Duodenal mucosa (tissue), 2 donors: ENCODE measurements at regions not wholly inside any gene's neighbourhood (a gene's known extent, or its start where the extent isn't known, plus 50 kb on each side); places are given as distances from the start of the nearest gene placed in this dataset.

ENCODE experiments used
- H3K27ac ChIP-seq: one replicate; pipeline ENCODE4 v1.7.0; 2013; ENCODE audit warnings: low read depth, low read length
- H3K27me3 ChIP-seq, 2 donors: one replicate each; pipeline ENCODE4 v1.7.0; 2013; ENCODE audit warnings: low read length in 2 of 2, control low read depth in 1 of 2; ENCODE audit not compliant: insufficient read depth in 2 of 2, control insufficient read depth in 1 of 2
- H3K36me3 ChIP-seq, 2 donors: one replicate each; pipeline ENCODE4 v1.7.0; 2013; ENCODE audit warnings: low read length in 2 of 2, control low read depth in 1 of 2; ENCODE audit not compliant: insufficient read depth in 2 of 2, control insufficient read depth in 1 of 2
- H3K4me1 ChIP-seq, 2 donors: one replicate each; pipeline ENCODE4 v1.7.0; 2013; ENCODE audit warnings: low read length in 2 of 2, control low read depth in 1 of 2; ENCODE audit not compliant: insufficient read depth in 2 of 2, control insufficient read depth in 1 of 2
- H3K4me3 ChIP-seq, 2 donors: one replicate each; pipeline ENCODE4 v1.7.0; 2013; ENCODE audit warnings: low read length in 2 of 2, low read depth in 1 of 2
- H3K9ac ChIP-seq, 2 donors: one replicate each; pipeline ENCODE4 v1.7.0; 2013; ENCODE audit warnings: low read length in 2 of 2, low read depth in 1 of 2
- H3K9me3 ChIP-seq, 2 donors: one replicate each; pipeline ENCODE4 v1.7.0; 2013; ENCODE audit warnings: low read length in 2 of 2, control low read depth in 1 of 2; ENCODE audit not compliant: control insufficient read depth in 1 of 2

DNA sequence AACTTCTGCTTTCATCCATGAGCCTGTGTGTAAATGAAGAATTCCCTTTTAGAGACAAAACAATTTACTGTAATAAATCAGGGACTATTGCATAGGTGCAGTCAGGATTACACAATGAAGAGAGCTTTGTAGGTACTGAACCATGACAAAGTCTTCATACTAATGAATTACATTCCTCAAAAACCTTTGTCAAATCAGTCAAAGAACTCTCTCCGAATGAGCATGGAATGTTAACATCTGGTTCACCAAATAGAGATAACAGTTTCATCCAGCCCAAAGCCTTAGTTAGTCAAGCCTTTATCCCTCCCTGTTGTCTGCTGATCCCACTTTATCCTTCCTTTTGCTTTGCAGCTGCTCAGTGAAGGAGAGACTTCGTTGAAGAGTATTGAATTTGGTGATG, 62.9 kb upstream of the DMRTA1 start:
- Histone ChIP-seq H3K36me3 (no peaks in the 10 kb centered on the region), H3K9ac (no peak overlapping the region), H3K27me3 (no peaks in the 10 kb centered on the region), H3K27ac (no peak overlapping the region), H3K4me1 (no peaks in the 10 kb centered on the region), H3K9me3 (no peaks in the 10 kb centered on the region), H3K4me3 (no peak overlapping the region)

DNA sequence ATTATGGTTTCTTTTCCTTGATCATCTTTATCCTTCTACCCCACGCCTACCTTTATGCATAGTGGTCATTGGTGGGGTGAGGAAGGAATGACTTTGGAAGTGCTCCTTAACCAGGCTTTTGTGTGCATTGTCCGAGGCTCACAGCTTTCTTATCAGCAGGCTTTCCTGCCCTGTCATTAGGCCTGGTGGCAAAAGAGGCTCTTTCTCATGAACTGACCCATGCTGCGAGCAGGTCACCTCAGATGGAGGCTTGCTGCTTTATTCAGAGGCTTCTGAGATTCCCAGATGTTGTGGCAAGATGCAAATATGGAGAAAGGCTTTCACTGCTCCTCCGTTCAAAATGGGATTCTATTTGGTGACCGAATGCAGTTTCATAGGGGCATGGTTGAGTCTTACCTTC, 57.4 kb upstream of the DMRTA1 start:
- Histone ChIP-seq H3K36me3 (no peaks in the 10 kb centered on the region), H3K9ac (no peak overlapping the region), H3K4me1 (no peaks in the 10 kb centered on the region), H3K9me3 (no peaks in the 10 kb centered on the region), H3K4me3 (no peak overlapping the region), H3K27me3 (no peaks in the 10 kb centered on the region), H3K27ac (no peak overlapping the region)

DNA sequence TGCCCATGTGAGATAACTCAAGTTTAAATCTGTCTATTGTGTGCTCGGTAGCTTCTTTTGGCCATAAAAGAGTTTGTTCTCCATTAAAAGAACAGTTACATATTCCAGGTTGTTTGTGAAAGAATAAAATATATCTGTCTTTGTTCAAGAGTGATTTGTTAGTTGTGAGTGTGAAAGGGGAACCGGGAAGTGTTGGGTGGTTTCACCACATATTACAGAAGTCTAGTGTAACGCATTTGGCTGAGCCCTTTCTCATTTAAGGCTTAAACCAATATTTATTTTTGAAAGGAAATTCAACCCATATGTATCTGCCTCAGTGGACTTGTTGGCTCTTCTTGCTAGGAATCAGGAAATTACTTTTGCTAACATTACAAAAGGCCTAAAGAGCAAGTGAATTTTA, 54.1 kb upstream of the DMRTA1 start:
- no peaks in the 10 kb centered on the region for H3K9me3 ChIP-seq
- H3K9ac ChIP-seq: no peak overlapping the region
- H3K27me3 ChIP-seq: no peaks in the 10 kb centered on the region
- no peaks in the 10 kb centered on the region for H3K36me3 ChIP-seq
- H3K4me3 ChIP-seq: no peak overlapping the region
- H3K4me1 ChIP-seq: no peaks in the 10 kb centered on the region
- H3K27ac ChIP-seq: no peak overlapping the region

DNA sequence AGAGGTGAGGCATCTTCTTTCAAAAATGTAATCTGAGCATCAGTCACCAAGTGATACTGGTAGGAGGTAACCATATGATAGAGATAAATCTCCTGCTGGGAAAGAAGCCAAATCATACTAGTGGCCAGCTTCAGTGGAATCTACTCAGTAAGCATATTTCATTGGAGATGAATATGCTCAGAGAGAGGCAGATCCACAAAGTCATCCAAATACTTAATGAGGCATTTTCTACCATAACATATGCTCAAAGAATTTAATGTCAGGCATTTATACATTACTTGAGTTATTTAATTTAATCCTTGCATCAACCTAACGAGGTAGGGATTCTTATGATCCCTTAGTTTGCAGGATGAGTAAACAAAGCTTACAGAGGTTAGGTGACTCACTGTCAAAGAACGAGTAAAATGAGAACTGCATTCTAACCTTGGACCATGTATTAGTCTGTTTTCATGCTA, 50.9 kb upstream of the DMRTA1 start:
- Histone ChIP-seq H3K9ac (no peak overlapping the region), H3K4me1 (no peaks in the 10 kb centered on the region), H3K27me3 (no peaks in the 10 kb centered on the region), H3K36me3 (no peaks in the 10 kb centered on the region), H3K9me3 (no peaks in the 10 kb centered on the region), H3K27ac (no peak overlapping the region), H3K4me3 (no peak overlapping the region)
